HG03095 (cell line): ENCODE measurements at regions not wholly inside any gene's neighbourhood (a gene's known extent, or its start where the extent isn't known, plus 50 kb on each side); places are given as distances from the start of the nearest gene placed in this dataset.
A peak's percentile ranks its signal among the peaks of the same experiment; 100 is the strongest.

ENCODE experiments used
- ATAC-seq: cut with Tn5 transposase; IDR thresholded peaks from one replicate; pipeline ENCODE4 v1.9.1; 2021; ENCODE audit warnings: moderate library complexity; ENCODE audit not compliant: unreplicated experiment

DNA sequence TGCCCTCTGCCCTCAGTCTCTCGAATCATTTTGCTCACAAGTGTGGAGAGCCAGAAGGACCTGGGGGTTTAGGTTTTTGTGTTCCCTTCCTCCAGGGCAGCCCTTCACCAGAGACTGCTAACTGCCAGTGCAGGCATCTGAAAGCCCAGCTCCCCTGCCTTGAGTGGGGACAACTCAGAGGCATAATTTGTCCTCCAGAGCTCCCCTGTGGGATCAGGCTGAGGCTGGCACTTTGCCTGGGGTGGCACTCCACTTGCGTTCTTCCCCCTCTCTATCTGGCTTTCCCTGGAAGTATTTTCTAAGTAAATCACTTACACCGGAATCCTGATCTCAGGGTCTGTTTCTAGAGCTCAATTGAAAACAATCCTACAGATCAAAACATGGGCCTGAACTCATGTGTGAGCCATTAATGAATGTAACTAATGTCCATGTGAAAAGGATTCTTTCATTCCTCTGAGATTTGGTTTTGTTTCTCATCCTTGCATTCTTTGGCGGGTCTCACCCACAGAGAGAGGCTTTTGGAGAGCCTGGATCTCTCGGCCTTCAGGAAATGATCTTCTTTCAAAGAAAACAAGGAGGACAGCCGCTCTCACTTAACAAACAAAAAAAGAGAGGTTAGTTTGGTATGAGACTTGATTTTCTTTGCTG, 125.7 kb upstream of the RIPOR2 start:
- ATAC-seq = no peak

DNA sequence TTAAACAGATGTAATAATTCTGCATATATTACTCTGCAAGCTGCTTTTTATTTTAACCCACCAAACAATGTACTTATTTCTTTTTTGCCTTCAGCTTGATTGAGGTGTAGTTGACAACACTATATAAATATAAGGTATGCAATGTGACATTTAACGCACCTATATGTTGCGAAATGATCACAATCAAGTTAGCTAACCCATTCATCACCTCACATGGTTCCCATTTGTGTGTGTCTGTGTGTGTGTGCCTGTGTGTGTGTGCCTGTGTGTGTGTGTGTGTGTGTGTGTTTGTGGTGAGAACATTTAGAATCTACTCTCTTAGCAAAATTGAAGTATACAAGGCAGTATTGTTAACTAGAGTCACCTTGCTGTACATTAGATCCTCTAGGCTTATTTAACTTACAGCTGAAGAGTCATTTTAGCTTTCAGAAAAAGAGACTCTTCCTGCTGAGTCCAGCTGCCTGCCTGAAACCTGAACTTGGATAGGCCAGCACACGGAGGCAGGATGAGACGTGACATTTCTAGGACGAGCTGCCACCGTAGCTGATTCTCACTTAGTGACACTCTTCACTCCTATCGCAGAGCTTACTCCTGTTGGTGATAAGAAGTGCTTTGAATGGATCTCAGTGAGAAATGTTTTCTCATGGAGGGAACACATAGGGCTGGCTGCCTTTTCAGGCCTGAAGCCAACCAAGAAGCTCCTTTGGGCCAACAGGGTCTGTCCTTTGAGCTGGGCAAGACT, 126.5 kb upstream of the RIPOR2 start:
- no peak for ATAC-seq

DNA sequence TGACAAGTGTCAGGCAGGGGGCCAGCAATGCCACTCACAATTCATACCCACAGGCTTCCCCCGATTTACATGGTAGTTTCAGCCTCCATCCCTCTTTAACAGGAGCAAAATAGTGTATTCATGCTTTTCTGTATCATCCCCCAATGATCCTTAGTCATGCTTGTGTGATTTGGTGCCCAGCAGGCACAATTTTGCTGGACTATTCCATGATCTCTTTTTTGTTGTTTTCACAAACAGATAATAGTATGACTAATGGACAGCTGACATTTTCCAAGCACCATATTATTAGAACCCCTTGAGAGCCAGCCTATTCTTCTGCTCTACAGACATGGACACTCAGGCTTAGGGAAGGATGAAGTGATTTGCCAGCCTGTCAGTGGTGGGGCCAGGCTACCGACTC, 128.2 kb upstream of the RIPOR2 start:
- no peak for ATAC-seq

DNA sequence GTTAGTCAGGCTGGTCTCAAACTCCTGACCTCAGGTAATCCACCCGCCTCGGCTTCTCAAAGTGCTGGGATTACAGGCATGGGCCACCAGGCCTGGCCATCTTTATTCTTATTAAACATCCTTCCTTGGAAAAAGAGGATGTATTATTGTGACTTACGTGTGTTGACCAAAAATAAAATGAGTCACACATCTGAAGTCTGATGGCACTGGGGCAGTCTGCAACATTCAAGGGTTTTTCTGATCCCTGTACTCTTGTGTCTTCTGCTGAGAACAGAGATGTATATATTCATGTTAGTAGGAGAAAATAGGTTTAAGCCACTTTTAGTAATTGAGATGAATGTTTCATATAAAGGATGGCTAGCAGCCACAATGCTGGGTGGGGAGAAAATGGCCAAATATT, 129.9 kb upstream of the RIPOR2 start:
- no peak for ATAC-seq

DNA sequence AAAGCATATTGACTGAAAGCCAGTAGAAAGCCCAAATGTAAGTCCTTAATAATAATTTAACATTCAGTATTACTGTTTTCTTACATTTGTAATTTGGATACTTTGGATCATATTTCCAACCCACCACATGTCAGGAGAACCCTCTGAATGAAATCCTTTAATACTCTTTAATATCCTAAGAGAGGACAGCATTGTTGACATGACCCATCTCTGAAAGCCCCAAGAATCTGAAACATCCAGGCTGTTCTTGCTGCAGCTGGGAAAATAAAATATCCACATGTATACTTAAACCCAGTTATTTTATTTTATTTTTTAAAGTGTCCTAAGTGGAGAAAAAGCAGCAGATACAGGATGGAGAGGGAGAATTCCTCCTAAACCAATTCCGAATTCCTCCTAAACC, 130.8 kb upstream of the RIPOR2 start:
- ATAC-seq = no peak

DNA sequence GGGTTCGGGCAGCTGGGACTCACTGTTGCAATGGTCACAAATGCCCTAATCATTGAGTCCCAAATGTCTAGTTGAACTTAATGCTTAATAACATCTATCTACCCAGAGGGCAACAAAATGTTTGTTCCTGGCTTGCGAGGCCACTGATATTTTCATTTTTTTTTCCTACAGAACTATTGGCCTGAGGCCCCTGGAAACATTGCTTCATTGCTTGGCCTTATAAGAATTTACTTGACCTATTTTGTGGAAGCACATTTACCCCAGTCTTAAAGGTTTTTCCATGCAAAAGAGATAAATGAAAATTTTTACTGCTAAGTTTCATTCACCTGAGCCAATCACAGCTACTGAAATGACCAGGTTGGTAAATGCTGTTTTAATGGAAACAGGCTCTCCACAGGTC, 133.1 kb upstream of the RIPOR2 start:
- ATAC-seq = no peak

DNA sequence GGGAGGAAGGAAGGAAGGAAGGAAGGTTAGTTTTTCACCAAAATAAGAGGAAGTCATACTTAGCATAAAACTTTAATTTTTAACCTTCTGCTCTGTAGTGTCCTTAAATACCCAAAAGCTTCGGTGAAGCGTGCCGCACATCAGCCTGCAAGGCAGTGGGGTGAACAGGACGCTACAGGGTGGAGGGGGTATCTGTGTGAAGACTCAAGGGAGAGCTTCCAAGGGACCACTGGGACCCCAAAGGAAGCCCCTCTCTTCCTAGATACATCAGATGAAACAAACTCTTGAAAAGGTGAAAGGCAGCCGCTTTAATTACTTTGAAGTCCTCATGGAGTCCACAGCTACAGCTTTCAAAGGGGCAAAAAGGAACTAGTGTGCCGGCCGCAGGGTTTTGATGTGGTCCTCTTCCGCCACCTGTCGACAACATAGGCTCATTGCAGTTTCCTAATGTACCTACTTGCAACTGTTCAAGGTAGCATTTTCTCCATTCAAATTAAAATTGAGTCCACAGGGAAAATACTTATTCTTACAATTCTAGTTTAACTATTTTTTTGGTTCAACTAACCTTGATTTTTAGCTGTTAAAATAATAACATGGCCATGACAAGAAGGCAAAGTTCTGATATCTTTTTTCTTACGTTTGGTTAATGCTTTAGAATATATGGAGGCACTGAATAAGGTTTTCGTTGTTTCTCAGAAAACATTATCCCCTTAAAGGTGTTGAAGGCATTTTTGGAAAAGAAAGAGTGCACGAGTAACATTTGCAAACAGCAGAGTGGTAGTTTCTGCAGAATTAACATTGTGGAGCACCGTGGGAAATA, 135.0 kb upstream of the RIPOR2 start:
- ATAC-seq = peak; percentile 92

DNA sequence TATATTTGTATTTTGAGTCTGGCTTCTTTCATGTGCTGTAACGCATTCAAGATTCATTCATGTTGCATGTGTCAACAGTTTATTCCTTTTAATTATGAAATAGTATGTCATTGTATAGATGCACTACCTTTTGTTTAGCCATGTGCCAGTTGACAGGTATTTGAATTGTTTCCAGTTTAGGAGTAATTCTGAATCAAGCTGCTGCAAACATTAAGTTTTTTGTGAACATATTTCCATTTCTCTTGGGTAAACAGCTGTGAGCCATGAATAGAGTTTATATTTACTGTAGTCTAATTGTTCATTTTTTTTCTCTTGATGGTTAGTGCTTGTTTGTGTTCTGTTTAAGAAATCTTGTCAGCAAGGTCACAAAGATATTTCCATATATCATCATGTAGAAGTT, 142.4 kb upstream of the RIPOR2 start:
- ATAC-seq = no peak

DNA sequence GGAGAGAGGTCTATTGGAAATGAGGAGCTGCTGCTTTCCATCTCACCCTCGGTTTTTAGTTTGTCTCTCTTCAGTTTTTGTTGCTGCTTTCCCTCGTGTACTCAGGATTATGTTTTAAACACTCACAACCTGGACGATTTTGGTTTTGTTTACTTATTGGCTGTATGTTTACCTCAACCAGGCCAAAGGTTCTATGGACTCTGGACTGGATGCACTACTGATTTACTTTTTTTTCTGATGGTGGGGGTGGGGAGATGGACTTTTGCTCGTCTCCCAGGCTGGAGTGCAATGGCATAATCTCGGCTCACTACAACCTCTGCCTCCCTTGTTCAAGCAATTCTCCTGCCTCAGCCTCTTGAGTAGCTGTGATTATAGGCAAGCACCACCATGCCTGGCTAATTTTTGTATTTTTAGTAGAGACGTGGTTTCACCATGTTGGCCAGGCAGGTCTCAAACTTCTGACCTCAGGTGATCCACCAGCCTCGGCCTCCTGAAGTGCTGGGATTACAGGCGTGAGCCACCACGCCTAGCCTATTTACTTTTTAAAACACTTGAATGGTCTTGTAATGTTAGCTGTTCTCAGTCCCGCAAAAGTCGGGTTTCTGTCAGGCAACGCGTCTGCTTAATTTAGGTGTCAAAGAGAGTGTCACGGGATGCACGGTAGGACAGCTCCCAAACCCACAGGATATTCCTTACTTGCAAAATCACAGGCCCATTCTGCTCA, 148.2 kb upstream of the RIPOR2 start:
- no peak for ATAC-seq

DNA sequence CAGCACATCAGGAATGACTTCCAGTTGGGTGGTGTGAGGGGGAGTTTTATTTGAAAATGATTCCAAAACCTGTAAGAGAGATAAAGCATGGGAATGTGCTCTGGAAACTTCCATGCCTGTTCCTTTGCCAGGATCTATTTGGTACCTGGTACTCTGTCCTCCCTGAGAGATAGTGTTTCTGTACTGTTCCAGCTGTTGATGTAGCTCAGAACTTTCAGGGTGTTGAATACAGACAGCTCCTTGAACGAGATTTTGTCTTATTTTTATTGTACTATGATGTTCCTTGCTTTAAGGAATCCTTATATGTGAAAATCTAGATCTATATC, 148.7 kb upstream of the RIPOR2 start:
- ATAC-seq = no peak

DNA sequence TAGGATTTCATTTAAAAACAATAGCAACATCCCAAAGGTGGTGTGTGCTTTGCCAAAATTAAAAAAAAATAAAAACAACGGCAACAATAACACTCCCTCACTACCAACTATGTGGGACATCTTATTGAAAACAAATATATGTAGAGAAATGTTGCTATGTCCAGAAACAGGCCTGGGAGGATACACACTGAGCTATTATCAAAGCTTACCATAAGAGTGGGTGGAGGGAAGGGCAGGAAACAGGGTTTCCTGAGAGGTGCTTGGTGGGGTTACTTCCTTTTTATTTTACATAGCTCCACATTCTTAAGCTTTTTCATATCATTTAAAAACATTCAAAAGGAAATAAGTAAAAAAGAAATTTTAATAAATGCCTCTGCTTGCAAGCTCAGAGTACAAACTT, 150.0 kb upstream of the RIPOR2 start:
- ATAC-seq = no peak

DNA sequence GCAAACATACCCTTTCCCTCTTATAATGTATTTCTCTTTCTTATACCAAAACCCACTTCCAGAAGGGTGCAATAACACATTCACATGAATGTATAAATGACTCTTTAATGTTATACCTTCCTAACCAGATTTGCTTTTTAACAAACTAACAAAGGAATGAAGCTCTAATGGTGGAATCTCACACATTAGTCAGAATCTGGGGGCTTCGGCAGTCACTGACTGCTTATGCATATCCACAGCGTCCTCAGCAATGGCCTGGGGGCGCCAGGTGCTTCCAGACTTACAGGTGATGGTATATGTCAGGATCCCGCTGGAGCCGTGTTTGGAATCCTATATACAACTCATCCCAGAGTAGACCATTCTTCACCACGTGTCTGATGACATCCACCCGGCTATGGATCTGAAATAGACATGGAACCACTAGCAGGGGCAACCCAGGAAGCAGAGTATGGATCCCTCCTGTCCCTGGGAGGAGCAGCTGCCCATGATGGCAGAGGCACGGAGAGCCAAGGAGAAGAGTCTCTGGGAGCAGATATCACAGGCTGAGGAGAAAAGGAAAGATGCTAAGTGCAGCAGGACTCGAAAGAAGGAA, 150.8 kb upstream of the RIPOR2 start:
- no peak for ATAC-seq

DNA sequence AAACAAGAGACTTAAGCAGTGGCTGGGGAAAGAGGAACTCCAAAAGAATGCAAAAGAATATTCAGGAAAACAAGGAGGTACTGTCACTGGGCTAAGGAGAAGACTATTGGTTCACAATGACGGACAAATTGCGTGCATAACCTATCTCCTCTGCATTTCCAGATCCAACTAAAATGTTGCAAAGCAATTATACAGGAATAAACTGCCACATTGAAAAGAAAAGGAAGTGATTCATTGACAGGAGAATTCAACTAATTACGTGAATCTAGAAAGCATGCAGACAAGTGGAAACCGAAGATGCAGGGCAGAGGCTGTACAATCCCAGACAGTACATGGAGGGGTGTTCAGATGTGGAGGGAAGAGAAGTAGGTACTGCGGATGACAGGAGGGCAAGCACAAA, 152.8 kb upstream of the RIPOR2 start:
- ATAC-seq = no peak

DNA sequence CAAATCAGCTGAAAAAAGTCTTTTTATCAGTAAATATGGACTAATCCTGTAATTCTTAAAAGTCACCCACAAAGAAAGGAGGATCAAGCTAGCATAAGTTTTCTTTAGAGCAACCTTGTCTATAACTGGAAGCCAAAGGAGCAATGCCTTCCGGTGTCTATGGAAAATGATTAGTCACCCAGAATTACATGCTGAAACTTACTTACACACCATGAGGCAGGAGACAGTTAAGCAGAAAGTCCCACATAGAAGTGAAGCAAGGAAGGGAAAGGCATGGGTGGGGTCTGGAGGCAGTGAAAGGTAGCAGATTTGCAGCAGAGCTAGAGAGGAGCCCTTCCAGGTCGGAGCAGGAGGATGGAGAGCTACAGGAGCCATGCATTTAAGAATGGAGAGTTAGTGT, 153.7 kb upstream of the RIPOR2 start:
- no peak for ATAC-seq

DNA sequence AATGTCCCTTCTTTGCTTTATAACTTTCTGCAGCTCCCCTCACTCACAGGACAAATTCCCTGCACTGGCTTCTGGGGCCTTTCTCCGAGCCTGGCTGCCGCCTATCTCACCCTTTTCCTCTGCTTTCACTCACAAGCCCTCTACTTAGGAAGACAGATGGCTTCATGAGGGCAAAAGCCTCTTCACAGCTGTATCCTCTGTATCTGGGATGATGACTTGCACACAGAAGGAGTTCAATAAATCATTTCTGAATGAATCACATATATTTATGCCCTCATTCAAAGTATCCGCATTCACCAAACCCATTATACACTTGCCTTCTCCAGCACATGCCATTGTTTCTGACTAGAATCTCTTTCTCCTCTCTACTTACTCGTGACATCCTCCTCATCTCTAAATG, 159.0 kb upstream of the RIPOR2 start:
- ATAC-seq = no peak

DNA sequence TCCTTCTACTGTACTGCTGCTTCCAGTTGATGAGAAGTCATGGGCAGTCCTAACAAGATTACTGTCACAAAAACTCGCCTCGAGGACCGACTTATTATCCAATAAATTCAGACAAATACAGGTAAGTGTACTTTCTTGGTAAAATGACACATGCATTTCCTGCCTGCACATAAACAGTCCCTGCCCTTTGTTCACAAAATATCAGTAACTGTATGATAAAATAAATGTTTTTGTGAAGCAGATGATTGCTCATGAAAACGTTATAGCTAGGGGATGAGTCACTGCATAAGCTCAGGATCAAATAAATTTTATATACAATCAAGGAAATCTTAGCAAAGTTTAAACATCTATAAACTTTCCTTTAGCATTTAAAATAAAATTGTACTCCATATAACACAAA, 164.5 kb upstream of the RIPOR2 start:
- ATAC-seq = no peak

DNA sequence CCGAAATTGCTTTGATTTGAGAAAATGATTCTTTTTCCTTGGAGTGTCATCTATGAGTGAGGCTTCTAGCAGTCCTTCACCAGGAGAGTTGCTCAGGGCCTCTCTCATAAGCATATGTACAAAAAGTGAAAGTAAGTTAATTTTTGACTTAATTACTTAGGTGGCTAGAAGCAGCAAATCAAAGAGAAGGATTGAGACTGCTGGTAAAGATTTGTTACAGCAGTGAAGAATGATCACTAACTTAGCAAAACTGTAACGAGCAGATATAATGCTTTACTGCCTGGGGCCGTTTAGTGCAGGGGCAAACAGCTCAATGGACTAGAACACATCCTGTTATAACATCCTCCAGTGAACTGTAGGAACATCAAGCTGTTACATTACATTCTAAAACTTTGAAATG, 167.8 kb upstream of the RIPOR2 start:
- no peak for ATAC-seq

DNA sequence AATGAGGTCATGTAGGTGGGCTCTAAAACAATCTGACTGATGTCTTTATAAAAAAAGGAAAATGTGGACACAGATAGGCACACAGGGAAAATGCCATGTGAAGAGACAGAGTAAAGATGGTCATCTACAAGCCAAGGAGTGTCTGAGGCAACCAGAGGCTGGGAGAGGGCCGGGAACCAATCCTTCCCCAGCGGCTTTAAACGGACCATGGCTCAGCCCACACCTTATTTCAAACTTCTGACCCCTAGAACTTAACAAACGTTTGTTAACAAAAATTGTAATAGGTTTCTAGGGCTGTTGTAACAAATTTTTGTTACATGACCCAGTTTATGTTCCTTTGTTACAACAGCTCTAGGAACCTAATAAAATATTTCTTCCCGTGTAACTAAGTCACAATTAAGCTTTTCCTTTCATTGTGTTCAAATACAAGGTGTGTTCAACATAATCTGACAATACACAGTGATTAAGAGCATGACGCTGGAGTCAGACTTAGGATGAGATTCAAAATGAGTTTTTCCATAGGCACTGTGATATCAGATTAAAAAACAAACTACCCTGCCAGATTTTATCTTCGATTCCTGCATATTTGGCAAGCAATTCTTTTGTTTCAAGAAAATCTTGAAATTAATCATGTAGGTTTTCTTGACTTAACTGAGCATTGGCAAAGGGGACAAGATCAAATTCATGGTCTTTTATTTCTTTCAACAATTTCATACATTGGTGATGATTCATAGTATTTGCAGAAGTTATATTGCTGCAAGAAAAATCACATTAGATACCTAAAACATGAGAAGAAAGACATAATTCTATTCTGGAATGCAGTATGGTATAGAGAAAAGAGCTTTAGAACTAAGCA, 169.5 kb upstream of the RIPOR2 start:
- no peak for ATAC-seq

DNA sequence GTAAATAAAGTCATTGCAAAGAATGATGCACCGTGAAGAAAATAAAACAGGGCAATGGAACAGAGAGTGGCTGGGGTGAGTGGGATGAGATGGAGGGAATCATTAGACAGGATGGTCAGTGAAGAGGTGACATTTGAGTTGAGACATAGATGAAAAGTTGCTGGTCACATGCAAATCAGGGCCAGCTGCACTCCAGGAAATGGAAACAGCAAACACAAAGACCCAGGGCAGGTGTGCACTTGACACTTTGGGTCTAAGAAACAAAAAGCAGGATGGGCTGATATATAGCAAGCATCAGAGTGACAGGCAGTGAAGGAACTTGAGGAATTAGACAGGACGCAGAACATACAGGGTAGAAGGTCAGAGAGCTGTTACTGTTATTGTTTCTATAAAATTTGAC, 171.5 kb upstream of the RIPOR2 start:
- ATAC-seq = no peak

DNA sequence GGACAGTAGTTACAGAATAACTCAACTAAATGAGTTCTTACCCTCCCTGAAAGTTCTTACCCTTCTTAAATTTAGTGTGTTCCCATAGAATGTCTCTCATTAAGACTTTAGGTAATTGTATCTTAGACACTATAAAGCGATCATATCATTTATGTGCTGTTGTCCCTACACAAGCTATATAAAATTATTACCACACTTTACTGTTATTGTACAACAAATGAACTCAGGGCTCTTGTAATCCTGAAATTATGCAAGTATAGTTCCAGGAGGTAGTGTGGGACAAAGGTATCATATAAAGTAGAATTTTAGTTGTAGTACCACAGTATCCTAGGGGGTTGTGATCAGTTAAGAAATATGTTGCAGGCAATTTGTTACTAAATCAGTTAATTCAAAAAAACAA, 167.4 kb upstream of the CARMIL1 start:
- ATAC-seq = no peak
